ENCODE measurements at regions not wholly inside any gene's neighbourhood (a gene's known extent, or its start where the extent isn't known, plus 50 kb on each side); places are given as distances from the start of the nearest gene placed in this dataset.

- Histone ChIP-seq H3K4me1 (ENCODE audit: insufficient read depth, low read length, poor library complexity, severe bottlenecking) (no peaks in the 10 kb centered on the region), H3K4me2 (ENCODE audit: low read length) (no peak overlapping the region), H2AFZ (ENCODE audit: low read length) (no peak overlapping the region), H3K36me3 (ENCODE audit: insufficient read depth, low read length) (no peaks in the 10 kb centered on the region), H3K27ac (ENCODE audit: low read depth, low read length, poor library complexity, severe bottlenecking) (no peak overlapping the region), H4K20me1 (ENCODE audit: insufficient read depth, low read length) (no peaks in the 10 kb centered on the region), H3K9me2 (ENCODE audit: insufficient read depth, low read length) (no peaks in the 10 kb centered on the region), H3K79me2 (ENCODE audit: insufficient read depth, low read depth, low read length) (no peaks in the 10 kb centered on the region), H3K9me3 (ENCODE audit: low read length) (no peaks in the 10 kb centered on the region), H3K4me3 (ENCODE audit: low read depth, low read length, poor library complexity, severe bottlenecking) (no peak overlapping the region)
- no peak for DNase-seq (ENCODE audit: low spot score)
- ChIA-PET CTCF (ENCODE audit: unreplicated experiment) (no interaction called here), POLR2A (no interaction called here)
- intact Hi-C loops (cut with micrococcal nuclease; ENCODE audit: unreplicated experiment) = no loop called here
- no TSS peak for BruUV-seq (replicated peaks)
- no peak for TF ChIP-seq EZH2phosphoT487 (IDR thresholded peaks at IDR 0.05; ENCODE audit: borderline replicate concordance, low read depth, low read length)
- TF ChIP-seq CTCF (conservative IDR thresholded peaks at IDR 0.05; ENCODE audit: low read length) = no peak
These were observed 630.7 kb upstream of the PLXNA2 start for GRCh38 chr1:208874915-208875314.

- BruUV-seq (replicated peaks) = no TSS peak
- Histone ChIP-seq H3K9me3 (ENCODE audit: low read length) (no peaks in the 10 kb centered on the region), H3K36me3 (ENCODE audit: insufficient read depth, low read length) (no peaks in the 10 kb centered on the region), H3K9me2 (ENCODE audit: insufficient read depth, low read length) (no peaks in the 10 kb centered on the region), H3K4me1 (ENCODE audit: insufficient read depth, low read length, poor library complexity, severe bottlenecking) (no peaks in the 10 kb centered on the region), H3K4me2 (ENCODE audit: low read length) (no peak overlapping the region), H2AFZ (ENCODE audit: low read length) (no peak overlapping the region), H3K27ac (ENCODE audit: low read depth, low read length, poor library complexity, severe bottlenecking) (no peak overlapping the region), H3K79me2 (ENCODE audit: insufficient read depth, low read depth, low read length) (no peaks in the 10 kb centered on the region), H4K20me1 (ENCODE audit: insufficient read depth, low read length) (no peaks in the 10 kb centered on the region), H3K4me3 (ENCODE audit: low read depth, low read length, poor library complexity, severe bottlenecking) (no peak overlapping the region)
- POLR2A ChIA-PET = no interaction called here
- CTCF ChIA-PET (ENCODE audit: unreplicated experiment) = no interaction called here
- no peak for DNase-seq (ENCODE audit: low spot score)
- TF ChIP-seq CTCF (conservative IDR thresholded peaks at IDR 0.05; ENCODE audit: low read length) (no peak), EZH2phosphoT487 (IDR thresholded peaks at IDR 0.05; ENCODE audit: borderline replicate concordance, low read depth, low read length) (no peak)
- intact Hi-C loops (cut with micrococcal nuclease; ENCODE audit: unreplicated experiment) = no loop called here
These were observed 634.8 kb upstream of the PLXNA2 start for GRCh38 chr1:208879022-208879421.

GRCh38 chr1:208880433-208881100, 636.4 kb upstream of the PLXNA2 start:
- intact Hi-C loops (cut with micrococcal nuclease; ENCODE audit: unreplicated experiment) = no loop called here
- Histone ChIP-seq H2AFZ (ENCODE audit: low read length) (no peak overlapping the region), H3K4me2 (ENCODE audit: low read length) (no peak overlapping the region), H3K9me2 (ENCODE audit: insufficient read depth, low read length) (no peaks in the 10 kb centered on the region), H3K27ac (ENCODE audit: low read depth, low read length, poor library complexity, severe bottlenecking) (no peak overlapping the region), H3K36me3 (ENCODE audit: insufficient read depth, low read length) (no peaks in the 10 kb centered on the region), H4K20me1 (ENCODE audit: insufficient read depth, low read length) (no peaks in the 10 kb centered on the region), H3K4me1 (ENCODE audit: insufficient read depth, low read length, poor library complexity, severe bottlenecking) (no peaks in the 10 kb centered on the region), H3K4me3 (ENCODE audit: low read depth, low read length, poor library complexity, severe bottlenecking) (no peak overlapping the region), H3K79me2 (ENCODE audit: insufficient read depth, low read depth, low read length) (no peaks in the 10 kb centered on the region), H3K9me3 (ENCODE audit: low read length) (no peaks in the 10 kb centered on the region)
- no TSS peak for BruUV-seq (replicated peaks)
- TF ChIP-seq CTCF (conservative IDR thresholded peaks at IDR 0.05; ENCODE audit: low read length) = no peak
- TF ChIP-seq EZH2phosphoT487 (IDR thresholded peaks at IDR 0.05; ENCODE audit: borderline replicate concordance, low read depth, low read length) = no peak
- ChIA-PET CTCF (ENCODE audit: unreplicated experiment) (no interaction called here), POLR2A (interaction anchor here (0.6 kb wide), 1 partner anchor 484 kb away, joined by 3 read pairs; no protein-coding TSS in a partner anchor)
- no peak for DNase-seq (ENCODE audit: low spot score)
